K562 (cell line): ENCODE measurements at regions not wholly inside any gene's neighbourhood (a gene's known extent, or its start where the extent isn't known, plus 50 kb on each side); places are given as distances from the start of the nearest gene placed in this dataset.

Experiments
- ATAC-seq: fragments of 200-7000 bp; cut with Tn5 transposase; 3 replicates; pipeline ENCODE4 v1.9.1; 2020; ENCODE audit warnings: moderate library complexity
- BruUV-seq: library from RNA; stranded (reverse); fragments of 400-500 nt; replicated peaks from 2 replicates; lab custom pipeline; 2021; lab: Mats Ljungman, UMichigan
- CTCF ChIA-PET: fragments of 300-600 bp; formaldehyde crosslinking; extraction: SDS; loops from one replicate; lab custom pipeline; 2021; ENCODE audit warnings: low intra/inter-chr PET ratio; lab: Yijun Ruan, JAX
- POLR2A ChIA-PET: fragments of 300-600, 350-650 bp; sonication (Branson Sonifier 250); formaldehyde crosslinking; extraction: SDS; loops from one replicate; lab custom pipeline; 2021; ENCODE audit warnings: antibody characterized with exemption, inconsistent platforms; lab: Yijun Ruan, JAX
- DNase-seq, 4 experiments: peaks; one replicate each; pipeline versions ENCODE4 v3.0.0 to v3.0.0-alpha.2; 2011 to 2018; ENCODE audit warnings: low spot score in 3 of 4, mixed read lengths in 3 of 4; ENCODE audit errors: extremely low read depth in 1 of 4
- FAIRE-seq: peaks from 2 replicates; lab custom pipeline; 2011; peaks lifted over from hg19 to GRCh38; lab: Jason Lieb, UNC
- H2AFZ ChIP-seq: 2 replicates; pipeline ENCODE4 v1.6.0; 2011; ENCODE audit warnings: low read depth, low read length, control low read depth, inconsistent platforms
- H3K27ac ChIP-seq: fragments of 200-600 bp; 3 replicates; pipeline ENCODE4 v1.8.0; 2011; ENCODE audit warnings: low read depth, mild to moderate bottlenecking, control low read depth, inconsistent platforms, low read length, moderate library complexity, mixed read lengths; ENCODE audit errors: extremely low read depth
- H3K27me3 ChIP-seq, 2 experiments: fragments of 300-600 bp in 1 of 2; 2 replicates in 1 of 2; 3 replicates in 1 of 2; pipeline versions ENCODE4 v1.6.0 to v1.8.0; 2011; ENCODE audit warnings: inconsistent platforms in 2 of 2, low read length in 2 of 2, mild to moderate bottlenecking in 1 of 2, mixed read lengths in 1 of 2, moderate library complexity in 1 of 2; ENCODE audit not compliant: control insufficient read depth in 2 of 2, insufficient read depth in 2 of 2
- H3K36me3 ChIP-seq: fragments of 300-600 bp; 3 replicates; pipeline ENCODE4 v1.8.0; 2011; ENCODE audit warnings: mild to moderate bottlenecking, low read length, inconsistent platforms; ENCODE audit not compliant: control insufficient read depth, insufficient read depth
- H3K4me1 ChIP-seq, 2 experiments: fragments of 200-600 bp in 1 of 2; replicated peaks in 1 of 2; 2 replicates in 1 of 2; 3 replicates in 1 of 2; pipeline versions ENCODE4 v1.5.1 to v1.8.0; 2011; ENCODE audit warnings: inconsistent platforms in 2 of 2, low read length in 2 of 2, mild to moderate bottlenecking in 1 of 2, mixed read lengths in 1 of 2, moderate library complexity in 1 of 2; ENCODE audit not compliant: control insufficient read depth in 2 of 2, insufficient read depth in 2 of 2
- H3K4me2 ChIP-seq: 2 replicates; pipeline ENCODE4 v1.6.1; 2011; ENCODE audit warnings: low read length, control low read depth, inconsistent platforms, mixed read lengths; ENCODE audit not compliant: insufficient read depth
- H3K4me3 ChIP-seq: fragments of 200-600 bp; sonication (generic), shearing (Covaris generic); 2 replicates; pipeline ENCODE4 v1.5.1; 2016; ENCODE audit warnings: control low read depth, inconsistent platforms
- H3K79me2 ChIP-seq: fragments of 200-600 bp; 3 replicates; pipeline ENCODE4 v1.8.0; 2011; ENCODE audit warnings: low read length, inconsistent platforms; ENCODE audit not compliant: control insufficient read depth, insufficient read depth
- H3K9ac ChIP-seq, 2 experiments: 2 replicates each; pipeline versions ENCODE4 v1.6.0 to v1.6.1; 2011; ENCODE audit warnings: low read depth in 2 of 2, low read length in 2 of 2, control low read depth in 1 of 2, inconsistent platforms in 1 of 2, mild to moderate bottlenecking in 1 of 2, mixed read lengths in 1 of 2; ENCODE audit not compliant: insufficient read depth in 1 of 2
- H3K9me1 ChIP-seq: one replicate; pipeline ENCODE4 v1.6.0; 2011; ENCODE audit warnings: inconsistent platforms, mild to moderate bottlenecking, low read length, moderate library complexity; ENCODE audit not compliant: control insufficient read depth, insufficient read depth
- H3K9me3 ChIP-seq: replicated peaks from 2 replicates; pipeline ENCODE4 v1.5.1; 2011; ENCODE audit warnings: low read depth, low read length, inconsistent platforms; ENCODE audit not compliant: control insufficient read depth, insufficient read depth
- H4K20me1 ChIP-seq: replicated peaks from 2 replicates; pipeline ENCODE4 v1.6.1; 2011; ENCODE audit warnings: low read length, inconsistent platforms, mixed read lengths; ENCODE audit not compliant: control insufficient read depth, insufficient read depth
- BDP1 ChIP-seq: IDR thresholded peaks from 3 replicates; pipeline ENCODE4 v1.6.1; 2011; ENCODE audit not compliant: insufficient read length, insufficient read depth
- BRF1 ChIP-seq: IDR thresholded peaks from 3 replicates; pipeline ENCODE4 v1.6.1; 2011; ENCODE audit warnings: borderline replicate concordance, mild to moderate bottlenecking; ENCODE audit not compliant: insufficient read length; ENCODE audit errors: extremely low read depth
- CC2D1A ChIP-seq: fragments of 450-650 bp; IDR thresholded peaks from 2 replicates; pipeline ENCODE4 v1.6.1; 2017; ENCODE audit warnings: mild to moderate bottlenecking
- CHD2 ChIP-seq: IDR thresholded peaks from 2 replicates; pipeline ENCODE4 v1.6.1; 2011; ENCODE audit warnings: low read depth, low read length
- FOXP1 ChIP-seq: sonication (generic); formaldehyde crosslinking; IDR thresholded peaks from 2 replicates; pipeline ENCODE4 v1.8.0; 2022; ENCODE audit warnings: mild to moderate bottlenecking, missing genetic modification reagents
- HDAC3 ChIP-seq: fragments of 450-650 bp; IDR thresholded peaks from 2 replicates; pipeline ENCODE4 v1.6.1; 2018; ENCODE audit warnings: borderline replicate concordance, mild to moderate bottlenecking, moderate library complexity; ENCODE audit not compliant: partially characterized antibody
- PRMT5 ChIP-seq: sonication (generic); formaldehyde crosslinking; IDR thresholded peaks from 2 replicates; pipeline ENCODE4 v1.5.0; 2020; ENCODE audit warnings: missing genetic modification reagents
- SIRT6 ChIP-seq: IDR thresholded peaks from one replicate; pipeline ENCODE4 v1.6.1; 2012; ENCODE audit warnings: low read depth, mild to moderate bottlenecking, control low read depth, inconsistent platforms, low read length, moderate library complexity
- ZNF586 ChIP-seq: fragments of 450-650 bp; formaldehyde crosslinking; conservative IDR thresholded peaks from 2 replicates; pipeline ENCODE4 v1.4.0; 2020; ENCODE audit warnings: mild to moderate bottlenecking, moderate library complexity
- ZNF830 ChIP-seq: fragments of 250-450 bp; sonication (Bioruptor Pico); IDR thresholded peaks from 2 replicates; pipeline ENCODE4 v1.5.0; 2021; ENCODE audit warnings: mild to moderate bottlenecking
- WGBS: fragments of 100-300 bp; shearing (Covaris generic); methylation state at CpG from one replicate; pipeline ENCODE4 v1.1.6; 2016; ENCODE audit warnings: low coverage, mixed read lengths; ENCODE audit not compliant: insufficient coverage; ENCODE audit errors: missing lambda C conversion rate; 5-methylcytosine and 5-hydroxymethylcytosine counted together
- in situ Hi-C: fragments of 300-500 bp; cut with MboI; formaldehyde crosslinking; loops from 4 replicates; pipeline ENCODE4 v1.15.0; 2018; ENCODE audit warnings: inconsistent platforms, mixed read lengths
- intact Hi-C: fragments of 100-400 bp; cut with micrococcal nuclease; formaldehyde crosslinking; loops from 2 replicates; pipeline ENCODE4 v1.14.2; 2022
- TF ChIP-seq, protein P1 (sequence below): fragments of 250-450 bp; sonication (Bioruptor Pico); IDR thresholded peaks from 2 replicates; pipeline ENCODE4 v1.9.0; 2021; ENCODE audit warnings: mild to moderate bottlenecking
- TF ChIP-seq, protein P2 (sequence below): fragments of 450-650 bp; IDR thresholded peaks from 2 replicates; pipeline ENCODE4 v1.6.1; 2017; ENCODE audit warnings: mild to moderate bottlenecking, moderate library complexity
- TF ChIP-seq, protein P3 (sequence below): fragments of 250-450 bp; sonication (Bioruptor Pico); IDR thresholded peaks from 2 replicates; pipeline ENCODE4 v1.8.0; 2021; ENCODE audit warnings: mild to moderate bottlenecking, moderate library complexity
- TF ChIP-seq, protein P4 (sequence below): fragments of 200-800 bp; sonication (Bioruptor generic); IDR thresholded peaks from 2 replicates; pipeline ENCODE4 v1.6.1; 2017; ENCODE audit warnings: missing genetic modification characterization, missing compliant biosample characterization

GRCh38 chr12:84073401-84073800 is 839.2 kb downstream of the SLC6A15 start:
- Histone ChIP-seq H3K79me2 (no peaks in the 10 kb centered on the region), H3K27me3 (no peaks in the 10 kb centered on the region)
- no peak for TF ChIP-seq HDAC3
- TF ChIP-seq, protein P1, sequence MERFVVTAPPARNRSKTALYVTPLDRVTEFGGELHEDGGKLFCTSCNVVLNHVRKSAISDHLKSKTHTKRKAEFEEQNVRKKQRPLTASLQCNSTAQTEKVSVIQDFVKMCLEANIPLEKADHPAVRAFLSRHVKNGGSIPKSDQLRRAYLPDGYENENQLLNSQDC (CRISPR knock-in tag) = no peak
- no peak for TF ChIP-seq ZNF586 (CRISPR knock-in tag)
- no peak for TF ChIP-seq SIRT6
- TF ChIP-seq, all 486 proteins: peak for 0
- no peak for FAIRE-seq
- intact Hi-C loops = no loop called here
- Histone ChIP-seq H3K27ac (no peak overlapping the region), H4K20me1 (no peaks in the 10 kb centered on the region), H3K36me3 (no peaks in the 10 kb centered on the region), H3K4me2 (no peak overlapping the region), H3K9me1 (no peaks in the 10 kb centered on the region), H3K9ac (no peak overlapping the region), H2AFZ (no peak overlapping the region), H3K4me1 (no peaks in the 10 kb centered on the region), H3K4me3 (no peak overlapping the region), H3K9me3 (no peaks in the 10 kb centered on the region; the same call in 1 of the 2 replicates)
- POLR2A ChIA-PET = no interaction called here
- CTCF ChIA-PET = no interaction called here
- no peak for ATAC-seq
- no TSS peak for BruUV-seq
- WGBS = 3% methylated on average over 4 of the region's 4 CpGs
- no peak for DNase-seq
- in situ Hi-C loops = no loop called here

DNA sequence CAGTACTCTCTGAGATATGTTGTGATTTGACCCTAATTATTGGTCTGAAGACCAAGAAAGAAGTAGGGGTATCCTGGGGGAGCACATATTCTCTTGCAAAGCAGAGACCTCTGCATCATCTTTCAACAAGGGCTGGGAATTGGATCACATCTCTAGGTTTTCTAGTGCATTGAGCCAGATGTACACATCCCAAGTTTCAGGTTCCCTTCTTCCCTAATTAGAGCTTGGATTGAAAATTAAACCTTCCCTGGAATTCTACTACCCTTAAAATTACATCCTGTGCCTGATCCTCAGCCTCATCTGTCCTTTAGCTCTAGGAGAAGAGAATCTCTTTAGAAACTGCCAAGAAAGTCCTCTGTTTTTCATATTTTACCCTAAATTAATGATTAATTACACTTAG is 839.6 kb downstream of the SLC6A15 start:
- Histone ChIP-seq H3K27me3 (no peaks in the 10 kb centered on the region), H3K27ac (no peak overlapping the region), H3K79me2 (no peaks in the 10 kb centered on the region), H3K4me1 (no peaks in the 10 kb centered on the region), H3K9me1 (no peaks in the 10 kb centered on the region), H3K9me3 (no peaks in the 10 kb centered on the region; the same call in 1 of the 2 replicates), H2AFZ (no peak overlapping the region), H3K4me2 (no peak overlapping the region), H3K9ac (no peak overlapping the region), H3K36me3 (no peaks in the 10 kb centered on the region), H4K20me1 (no peaks in the 10 kb centered on the region), H3K4me3 (no peak overlapping the region)
- ChIA-PET POLR2A (no interaction called here), CTCF (no interaction called here)
- no peak for ATAC-seq
- BruUV-seq = no TSS peak
- no peak for FAIRE-seq
- intact Hi-C loops = no loop called here
- DNase-seq = no peak
- in situ Hi-C loops = no loop called here
- TF ChIP-seq, protein P2, sequence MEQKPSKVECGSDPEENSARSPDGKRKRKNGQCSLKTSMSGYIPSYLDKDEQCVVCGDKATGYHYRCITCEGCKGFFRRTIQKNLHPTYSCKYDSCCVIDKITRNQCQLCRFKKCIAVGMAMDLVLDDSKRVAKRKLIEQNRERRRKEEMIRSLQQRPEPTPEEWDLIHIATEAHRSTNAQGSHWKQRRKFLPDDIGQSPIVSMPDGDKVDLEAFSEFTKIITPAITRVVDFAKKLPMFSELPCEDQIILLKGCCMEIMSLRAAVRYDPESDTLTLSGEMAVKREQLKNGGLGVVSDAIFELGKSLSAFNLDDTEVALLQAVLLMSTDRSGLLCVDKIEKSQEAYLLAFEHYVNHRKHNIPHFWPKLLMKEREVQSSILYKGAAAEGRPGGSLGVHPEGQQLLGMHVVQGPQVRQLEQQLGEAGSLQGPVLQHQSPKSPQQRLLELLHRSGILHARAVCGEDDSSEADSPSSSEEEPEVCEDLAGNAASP = no peak
- no peak for TF ChIP-seq BRF1
- TF ChIP-seq ZNF830 = no peak
- TF ChIP-seq, protein P3, sequence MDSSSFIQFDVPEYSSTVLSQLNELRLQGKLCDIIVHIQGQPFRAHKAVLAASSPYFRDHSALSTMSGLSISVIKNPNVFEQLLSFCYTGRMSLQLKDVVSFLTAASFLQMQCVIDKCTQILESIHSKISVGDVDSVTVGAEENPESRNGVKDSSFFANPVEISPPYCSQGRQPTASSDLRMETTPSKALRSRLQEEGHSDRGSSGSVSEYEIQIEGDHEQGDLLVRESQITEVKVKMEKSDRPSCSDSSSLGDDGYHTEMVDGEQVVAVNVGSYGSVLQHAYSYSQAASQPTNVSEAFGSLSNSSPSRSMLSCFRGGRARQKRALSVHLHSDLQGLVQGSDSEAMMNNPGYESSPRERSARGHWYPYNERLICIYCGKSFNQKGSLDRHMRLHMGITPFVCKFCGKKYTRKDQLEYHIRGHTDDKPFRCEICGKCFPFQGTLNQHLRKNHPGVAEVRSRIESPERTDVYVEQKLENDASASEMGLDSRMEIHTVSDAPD (CRISPR knock-in tag) = no peak
- no peak for TF ChIP-seq CHD2
- TF ChIP-seq BDP1 = no peak
- TF ChIP-seq FOXP1 (CRISPR knock-in tag) = no peak
- no peak for TF ChIP-seq PRMT5 (CRISPR knock-in tag)
- TF ChIP-seq, protein P4, sequence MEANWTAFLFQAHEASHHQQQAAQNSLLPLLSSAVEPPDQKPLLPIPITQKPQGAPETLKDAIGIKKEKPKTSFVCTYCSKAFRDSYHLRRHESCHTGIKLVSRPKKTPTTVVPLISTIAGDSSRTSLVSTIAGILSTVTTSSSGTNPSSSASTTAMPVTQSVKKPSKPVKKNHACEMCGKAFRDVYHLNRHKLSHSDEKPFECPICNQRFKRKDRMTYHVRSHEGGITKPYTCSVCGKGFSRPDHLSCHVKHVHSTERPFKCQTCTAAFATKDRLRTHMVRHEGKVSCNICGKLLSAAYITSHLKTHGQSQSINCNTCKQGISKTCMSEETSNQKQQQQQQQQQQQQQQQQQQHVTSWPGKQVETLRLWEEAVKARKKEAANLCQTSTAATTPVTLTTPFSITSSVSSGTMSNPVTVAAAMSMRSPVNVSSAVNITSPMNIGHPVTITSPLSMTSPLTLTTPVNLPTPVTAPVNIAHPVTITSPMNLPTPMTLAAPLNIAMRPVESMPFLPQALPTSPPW (CRISPR knock-in tag) = no peak
- no peak for TF ChIP-seq CC2D1A
